Lower leg skin (tissue), 3 donors: ENCODE measurements at regions not wholly inside any gene's neighbourhood (a gene's known extent, or its start where the extent isn't known, plus 50 kb on each side); places are given as distances from the start of the nearest gene placed in this dataset.

ENCODE experiments used
- POLR2A ChIP-seq, 2 donors: fragments of 450-650 bp; IDR thresholded peaks; one replicate each; pipeline ENCODE4 v1.6.1; 2016 to 2017; ENCODE audit warnings: antibody characterized with exemption in 2 of 2, mild to moderate bottlenecking in 1 of 2, moderate library complexity in 1 of 2
- TF ChIP-seq, protein P1 (sequence below), 3 donors: fragments of 450-650 bp; IDR thresholded peaks; one replicate each; pipeline ENCODE4 v1.5.1; 2016; ENCODE audit warnings: antibody characterized with exemption in 3 of 3, mild to moderate bottlenecking in 3 of 3, moderate library complexity in 2 of 3

DNA sequence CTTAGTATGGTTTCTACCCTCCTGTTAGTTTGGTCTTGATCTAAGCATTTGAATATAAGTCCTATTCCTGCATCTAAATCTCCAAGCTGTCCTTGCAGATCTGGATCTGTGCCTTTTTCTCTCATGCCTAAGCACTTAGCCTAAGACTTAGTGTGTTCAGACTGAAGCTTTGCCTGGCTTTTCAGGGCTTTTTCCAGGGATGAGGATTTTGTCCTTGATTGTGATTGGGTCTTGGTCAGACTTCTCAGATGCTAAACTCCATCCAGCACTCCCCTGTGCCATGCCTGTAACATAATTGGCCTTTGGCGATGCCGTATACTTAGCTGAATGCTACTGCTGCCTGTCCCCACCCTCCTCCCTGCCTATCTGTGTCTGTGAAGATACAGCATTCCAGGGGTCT is 98.1 kb upstream of the NRIP1 start:
- TF ChIP-seq, protein P1, sequence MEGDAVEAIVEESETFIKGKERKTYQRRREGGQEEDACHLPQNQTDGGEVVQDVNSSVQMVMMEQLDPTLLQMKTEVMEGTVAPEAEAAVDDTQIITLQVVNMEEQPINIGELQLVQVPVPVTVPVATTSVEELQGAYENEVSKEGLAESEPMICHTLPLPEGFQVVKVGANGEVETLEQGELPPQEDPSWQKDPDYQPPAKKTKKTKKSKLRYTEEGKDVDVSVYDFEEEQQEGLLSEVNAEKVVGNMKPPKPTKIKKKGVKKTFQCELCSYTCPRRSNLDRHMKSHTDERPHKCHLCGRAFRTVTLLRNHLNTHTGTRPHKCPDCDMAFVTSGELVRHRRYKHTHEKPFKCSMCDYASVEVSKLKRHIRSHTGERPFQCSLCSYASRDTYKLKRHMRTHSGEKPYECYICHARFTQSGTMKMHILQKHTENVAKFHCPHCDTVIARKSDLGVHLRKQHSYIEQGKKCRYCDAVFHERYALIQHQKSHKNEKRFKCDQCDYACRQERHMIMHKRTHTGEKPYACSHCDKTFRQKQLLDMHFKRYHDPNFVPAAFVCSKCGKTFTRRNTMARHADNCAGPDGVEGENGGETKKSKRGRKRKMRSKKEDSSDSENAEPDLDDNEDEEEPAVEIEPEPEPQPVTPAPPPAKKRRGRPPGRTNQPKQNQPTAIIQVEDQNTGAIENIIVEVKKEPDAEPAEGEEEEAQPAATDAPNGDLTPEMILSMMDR (IDR thresholded peaks at IDR 0.05) = no peak
- no peak for TF ChIP-seq POLR2A (IDR thresholded peaks at IDR 0.05)
